ENCODE measurements at regions not wholly inside any gene's neighbourhood (a gene's known extent, or its start where the extent isn't known, plus 50 kb on each side); places are given as distances from the start of the nearest gene placed in this dataset.

- TF ChIP-seq CTCF (IDR thresholded peaks at IDR 0.05; ENCODE audit: low read length, missing control alignments): no peak
- no peak overlapping the region for H3K4me3 ChIP-seq (replicated peaks; ENCODE audit: low read depth, low read length)
- no peak for DNase-seq (ENCODE audit: low read depth)
Observed at GRCh38 chr6:134840086-134840867, 109.6 kb downstream of the ALDH8A1 start.

- no peak for TF ChIP-seq CTCF (IDR thresholded peaks at IDR 0.05; ENCODE audit: low read length, missing control alignments)
- no peak overlapping the region for H3K4me3 ChIP-seq (replicated peaks; ENCODE audit: low read depth, low read length)
- DNase-seq (ENCODE audit: low read depth): peak; percentile 70
Observed at GRCh38 chr6:134835993-134836392, 113.9 kb downstream of the ALDH8A1 start.

GRCh38 chr6:134830940-134831339 is 119.0 kb downstream of the ALDH8A1 start:
- DNase-seq (ENCODE audit: low read depth): no peak
- no peak for TF ChIP-seq CTCF (IDR thresholded peaks at IDR 0.05; ENCODE audit: low read length, missing control alignments)
- H3K4me3 ChIP-seq (replicated peaks; ENCODE audit: low read depth, low read length): no peak overlapping the region

GRCh38 chr6:134830194-134830593 is 119.7 kb downstream of the ALDH8A1 start:
- DNase-seq (ENCODE audit: low read depth): no peak
- TF ChIP-seq CTCF (IDR thresholded peaks at IDR 0.05; ENCODE audit: low read length, missing control alignments): no peak
- H3K4me3 ChIP-seq (replicated peaks; ENCODE audit: low read depth, low read length): no peak overlapping the region

- no peak for DNase-seq (ENCODE audit: low read depth)
- H3K4me3 ChIP-seq (replicated peaks; ENCODE audit: low read depth, low read length): no peak overlapping the region
- TF ChIP-seq CTCF (IDR thresholded peaks at IDR 0.05; ENCODE audit: low read length, missing control alignments): no peak
Observed at GRCh38 chr6:134828641-134829040, 121.3 kb downstream of the ALDH8A1 start.

GRCh38 chr6:134826889-134827737 is 122.8 kb downstream of the ALDH8A1 start:
- peak; percentile 98 for DNase-seq (ENCODE audit: low read depth)
- H3K4me3 ChIP-seq (replicated peaks; ENCODE audit: low read depth, low read length): no peak overlapping the region
- TF ChIP-seq CTCF (IDR thresholded peaks at IDR 0.05; ENCODE audit: low read length, missing control alignments): peak; percentile 29
